GM23338 (cell line): ENCODE measurements at regions not wholly inside any gene's neighbourhood (a gene's known extent, or its start where the extent isn't known, plus 50 kb on each side); places are given as distances from the start of the nearest gene placed in this dataset.

Source experiments
- ATAC-seq: fragments of 200-7000 bp; cut with Tn5 transposase; 3 replicates; pipeline ENCODE4 v1.9.1; 2020
- DNase-seq: peaks from one replicate; pipeline ENCODE4 v3.0.0-alpha.2; 2015; ENCODE audit warnings: low spot score
- H2AFZ ChIP-seq: fragments of 200-600 bp; sonication (generic); 2 replicates; pipeline ENCODE4 v1.8.0; 2016; ENCODE audit warnings: antibody characterized with exemption, mild to moderate bottlenecking, moderate library complexity
- H3F3A ChIP-seq: fragments of 200-600 bp; sonication (generic); replicated peaks from 2 replicates; pipeline ENCODE4 v1.8.0; 2017; ENCODE audit warnings: antibody characterized with exemption, mixed run types, low read depth
- H3K27ac ChIP-seq: fragments of 200-600 bp; sonication (generic); 2 replicates; pipeline ENCODE4 v1.6.1; 2016; ENCODE audit warnings: low read depth
- H3K27me3 ChIP-seq: fragments of 200-600 bp; sonication (generic); 2 replicates; pipeline ENCODE4 v1.8.0; 2016; ENCODE audit warnings: mild to moderate bottlenecking, mixed run types, moderate library complexity; ENCODE audit not compliant: insufficient read depth
- H3K36me3 ChIP-seq: fragments of 200-600 bp; sonication (generic); 2 replicates; pipeline ENCODE4 v1.8.0; 2016; ENCODE audit warnings: mild to moderate bottlenecking; ENCODE audit not compliant: insufficient read depth
- H3K4me1 ChIP-seq: fragments of 200-600 bp; sonication (generic); 2 replicates; pipeline ENCODE4 v1.8.0; 2016; ENCODE audit warnings: mild to moderate bottlenecking, moderate library complexity; ENCODE audit not compliant: insufficient read depth
- H3K4me2 ChIP-seq: fragments of 200-600 bp; sonication (generic); 2 replicates; pipeline ENCODE4 v1.7.1; 2017; ENCODE audit warnings: mixed run types
- H3K4me3 ChIP-seq: fragments of 200-600 bp; sonication (generic); 2 replicates; pipeline ENCODE4 v1.6.1; 2016; ENCODE audit warnings: mixed run types
- H3K79me2 ChIP-seq: fragments of 200-600 bp; sonication (generic); replicated peaks from 2 replicates; pipeline ENCODE4 v1.8.0; 2017; ENCODE audit warnings: mild to moderate bottlenecking; ENCODE audit not compliant: insufficient read depth
- H3K9me2 ChIP-seq: fragments of 200-600 bp; sonication (generic); 2 replicates; pipeline ENCODE4 v1.8.0; 2017; ENCODE audit not compliant: insufficient read depth
- H4K20me1 ChIP-seq: fragments of 200-600 bp; sonication (generic); replicated peaks from 2 replicates; pipeline ENCODE4 v1.8.0; 2017; ENCODE audit warnings: mild to moderate bottlenecking; ENCODE audit not compliant: insufficient read depth
- H3K27ac Mint-ChIP-seq: 2 replicates; pipeline ENCODE4 v1.8.0; 2020; ENCODE audit warnings: inconsistent platforms, mild to moderate bottlenecking, moderate library complexity, mixed read lengths
- H3K27me3 Mint-ChIP-seq: 3 replicates; pipeline ENCODE4 v1.8.0; 2022; ENCODE audit warnings: low read depth, mild to moderate bottlenecking, moderate library complexity, mixed read lengths, inconsistent platforms; ENCODE audit not compliant: insufficient read depth, poor library complexity
- H3K36me3 Mint-ChIP-seq: 3 replicates; pipeline ENCODE4 v1.8.0; 2021; ENCODE audit warnings: low read depth, mild to moderate bottlenecking, inconsistent platforms, moderate library complexity, mixed read lengths
- H3K4me1 Mint-ChIP-seq: 3 replicates; pipeline ENCODE4 v1.8.0; 2020; ENCODE audit warnings: mild to moderate bottlenecking, inconsistent platforms, mixed read lengths
- H3K4me3 Mint-ChIP-seq: 3 replicates; pipeline ENCODE4 v1.8.0; 2021; ENCODE audit warnings: moderate library complexity, mild to moderate bottlenecking, inconsistent platforms, mixed read lengths
- H3K9me3 Mint-ChIP-seq: 3 replicates; pipeline ENCODE4 v1.8.0; 2020; ENCODE audit warnings: moderate library complexity, mild to moderate bottlenecking, inconsistent platforms, mixed read lengths
- CTCF ChIP-seq, 2 experiments: fragments of 200-600 bp in 1 of 2; sonication (generic) in 1 of 2; conservative IDR thresholded peaks; 2 replicates each; pipeline versions ENCODE4 v1.5.1 to v1.6.1; 2016 to 2017; ENCODE audit warnings: antibody characterized with exemption in 2 of 2, low read depth in 2 of 2, mild to moderate bottlenecking in 2 of 2, moderate library complexity in 1 of 2
- EZH2 ChIP-seq: fragments of 200-600 bp; sonication (generic); IDR thresholded peaks from one replicate; pipeline ENCODE4 v1.8.0; 2017; ENCODE audit warnings: antibody characterized with exemption, mild to moderate bottlenecking, low read depth; ENCODE audit not compliant: unreplicated experiment
- EZH2phosphoT487 ChIP-seq: fragments of 200-600 bp; sonication (generic); IDR thresholded peaks from one replicate; pipeline ENCODE4 v1.8.1; 2018; ENCODE audit warnings: antibody characterized with exemption; ENCODE audit not compliant: unreplicated experiment
- JUNB ChIP-seq: IDR thresholded peaks from one replicate; pipeline ENCODE4 v1.6.1; 2016; ENCODE audit warnings: antibody characterized with exemption; ENCODE audit not compliant: unreplicated experiment
- REST ChIP-seq: IDR thresholded peaks from one replicate; pipeline ENCODE4 v1.6.1; 2018; ENCODE audit warnings: antibody characterized with exemption; ENCODE audit not compliant: unreplicated experiment
- STAT1 ChIP-seq: IDR thresholded peaks from one replicate; pipeline ENCODE4 v1.6.1; 2016; ENCODE audit warnings: antibody characterized with exemption; ENCODE audit not compliant: unreplicated experiment
- ZNF331 ChIP-seq: fragments of 250-450 bp; sonication (Bioruptor Pico); IDR thresholded peaks from 2 replicates; pipeline ENCODE4 v1.5.0; 2020; ENCODE audit warnings: low read depth, mild to moderate bottlenecking, moderate library complexity
- ZNF462 ChIP-seq: fragments of 250-450 bp; sonication (Bioruptor Pico); IDR thresholded peaks from 2 replicates; pipeline ENCODE4 v1.5.0; 2020; ENCODE audit warnings: mild to moderate bottlenecking, moderate library complexity

- TF ChIP-seq REST (no peak), STAT1 (no peak)
Measured at GRCh38 chr3:115321400-115321805, 174.3 kb upstream of the ZBTB20 start (continued).

GRCh38 chr3:115322901-115323300 is 175.8 kb upstream of the ZBTB20 start:
- Mint-ChIP-seq H3K27me3 (peaks cover 2% of the 10 kb centered on the region), H3K27ac (no peak overlapping the region), H3K9me3 (no peaks in the 10 kb centered on the region), H3K36me3 (0 out of 3 replicates have a peak, but pooled peaks cover 4% of the 10 kb centered on the region), H3K4me3 (no peak overlapping the region), H3K4me1 (peaks cover 43% of the 10 kb centered on the region)
- Histone ChIP-seq H3K4me3 (no peak overlapping the region), H4K20me1 (no peaks in the 10 kb centered on the region), H2AFZ (no peak overlapping the region), H3F3A (no peaks in the 10 kb centered on the region), H3K4me1 (peaks cover 35% of the 10 kb centered on the region), H3K4me2 (no peak overlapping the region), H3K79me2 (peaks cover 30% of the 10 kb centered on the region), H3K27ac (no peak overlapping the region), H3K36me3 (no peaks in the 10 kb centered on the region), H3K27me3 (no peaks in the 10 kb centered on the region), H3K9me2 (no peaks in the 10 kb centered on the region)
- ATAC-seq (no peak), DNase-seq (no peak)
- TF ChIP-seq STAT1 (no peak), ZNF462 (CRISPR knock-in tag) (no peak), EZH2 (no peak), ZNF331 (CRISPR knock-in tag) (no peak), JUNB (no peak), EZH2phosphoT487 (no peak), REST (no peak), CTCF (conservative IDR thresholded peaks at IDR 0.05; ENCODE audit: low read depth in 2 of 2) (no peak)
